Breast epithelium (tissue), 3 donors: ENCODE measurements at regions not wholly inside any gene's neighbourhood (a gene's known extent, or its start where the extent isn't known, plus 50 kb on each side); places are given as distances from the start of the nearest gene placed in this dataset.

Experiments used
- CTCF ChIP-seq, 3 donors: fragments of 450-650 bp; IDR thresholded peaks; one replicate each; pipeline ENCODE4 v1.5.1; 2016 to 2017; ENCODE audit warnings: antibody characterized with exemption in 3 of 3, mild to moderate bottlenecking in 3 of 3, moderate library complexity in 3 of 3
- POLR2A ChIP-seq: fragments of 450-650 bp; IDR thresholded peaks from one replicate; pipeline ENCODE4 v1.6.1; 2016; ENCODE audit warnings: antibody characterized with exemption, mild to moderate bottlenecking, moderate library complexity

GRCh38 chr2:236719192-236719635, 149.6 kb downstream of the ACKR3 start:
- TF ChIP-seq POLR2A (no peak), CTCF (IDR thresholded peaks at IDR 0.05) (no peak)
